B cell (primary cell): ENCODE measurements at regions not wholly inside any gene's neighbourhood (a gene's known extent, or its start where the extent isn't known, plus 50 kb on each side); places are given as distances from the start of the nearest gene placed in this dataset.

Source experiments
- ATAC-seq: fragments of 200-7000 bp; cut with Tn5 transposase; one replicate; pipeline ENCODE4 v1.10.0; 2021; ENCODE audit warnings: low read depth, mild to moderate bottlenecking, moderate number of reproducible peaks, moderate library complexity
- CTCF ChIA-PET: fragments of 350-600 bp; sonication (Branson Sonifier 250); formaldehyde crosslinking; loops from one replicate; lab custom pipeline; 2021; ENCODE audit warnings: antibody characterized with exemption, inconsistent platforms; lab: Charles Lee
- POLR2A ChIA-PET: fragments of 350-600 bp; sonication (Branson Sonifier 250); formaldehyde crosslinking; loops from one replicate; lab custom pipeline; 2021; ENCODE audit warnings: antibody characterized with exemption; lab: Charles Lee
- DNase-seq: peaks from one replicate; pipeline ENCODE4 v3.0.0; 2013
- H2AFZ ChIP-seq: 2 replicates; pipeline ENCODE4 v1.6.1; 2012; ENCODE audit warnings: mild to moderate bottlenecking, low read depth, low read length; ENCODE audit not compliant: insufficient read depth, poor library complexity, severe bottlenecking
- H3K27ac ChIP-seq, 2 donors: 1 replicate in 1 of 2; 2 replicates in 1 of 2; pipeline ENCODE4 v1.5.1; 2012 to 2013; ENCODE audit warnings: low read length in 2 of 2, mild to moderate bottlenecking in 2 of 2, moderate library complexity in 1 of 2
- H3K27me3 ChIP-seq, 4 experiments: fragments of 200-600 bp in 1 of 4; sonication (generic) in 1 of 4; replicated peaks in 1 of 4; 1 replicate in 2 of 4; 2 replicates in 2 of 4; pipeline versions ENCODE4 v1.6.1 to v1.7.0; 2013 to 2016; ENCODE audit warnings: low read length in 3 of 4, mild to moderate bottlenecking in 2 of 4, mixed read lengths in 1 of 4, moderate library complexity in 1 of 4; ENCODE audit not compliant: insufficient read depth in 4 of 4, control insufficient read depth in 3 of 4; ENCODE audit errors: control extremely low read depth in 1 of 4
- H3K36me3 ChIP-seq, 2 experiments: replicated peaks in 1 of 2; 1 replicate in 1 of 2; 2 replicates in 1 of 2; pipeline versions ENCODE4 v1.6.1 to v1.7.1; 2013; ENCODE audit warnings: low read length in 1 of 2; ENCODE audit not compliant: insufficient read depth in 2 of 2, control insufficient read depth in 1 of 2; ENCODE audit errors: control extremely low read depth in 1 of 2, extremely low read depth in 1 of 2
- H3K4me1 ChIP-seq, 2 donors: fragments of 200-600 bp in 1 of 2; sonication (generic) in 1 of 2; 1 replicate in 1 of 2; 2 replicates in 1 of 2; pipeline versions ENCODE4 v1.5.1 to v1.6.1; 2013 to 2017; ENCODE audit warnings: low read length in 2 of 2; ENCODE audit not compliant: control insufficient read depth in 2 of 2, insufficient read depth in 2 of 2
- H3K4me2 ChIP-seq: replicated peaks from 2 replicates; pipeline ENCODE3; 2012; ENCODE audit warnings: mild to moderate bottlenecking, low read depth, low read length; ENCODE audit not compliant: poor library complexity, severe bottlenecking
- H3K4me3 ChIP-seq, 5 experiments: fragments of 200-600 bp in 1 of 5; sonication (generic) in 1 of 5; 1 replicate in 3 of 5; 2 replicates in 2 of 5; pipeline versions ENCODE4 v1.5.1 to v1.7.0; 2011 to 2016; ENCODE audit warnings: low read length in 4 of 5, mild to moderate bottlenecking in 4 of 5, low read depth in 2 of 5, control low read depth in 1 of 5, moderate library complexity in 1 of 5; ENCODE audit not compliant: insufficient read depth in 1 of 5; ENCODE audit errors: control extremely low read depth in 1 of 5, extremely low read depth in 1 of 5
- H3K79me2 ChIP-seq: fragments of 200-600 bp; sonication (generic); one replicate; pipeline ENCODE4 v1.6.0; 2016; ENCODE audit warnings: low read length; ENCODE audit not compliant: control insufficient read depth, insufficient read depth
- H3K9ac ChIP-seq: fragments of 200-600 bp; sonication (generic); 2 replicates; pipeline ENCODE4 v1.6.1; 2017; ENCODE audit warnings: mild to moderate bottlenecking, low read length, moderate library complexity
- H3K9me3 ChIP-seq, 3 donors: one replicate each; pipeline versions ENCODE4 v1.6.1 to v1.7.1; 2013; ENCODE audit warnings: low read length in 2 of 3; ENCODE audit not compliant: control insufficient read depth in 2 of 3, insufficient read depth in 1 of 3; ENCODE audit errors: control extremely low read depth in 1 of 3
- H4K20me1 ChIP-seq: 2 replicates; pipeline ENCODE4 v1.6.0; 2012; ENCODE audit warnings: mild to moderate bottlenecking, low read length; ENCODE audit not compliant: insufficient read depth, control insufficient read depth, poor library complexity, severe bottlenecking
- H3K27ac Mint-ChIP-seq: one replicate; pipeline ENCODE4 v1.8.0; 2021; ENCODE audit warnings: mixed read lengths
- H3K27me3 Mint-ChIP-seq: one replicate; pipeline ENCODE4 v1.8.0; 2021; ENCODE audit warnings: mixed read lengths
- H3K4me1 Mint-ChIP-seq: one replicate; pipeline ENCODE4 v1.8.0; 2021; ENCODE audit warnings: mixed read lengths
- H3K4me3 Mint-ChIP-seq: one replicate; pipeline ENCODE4 v1.8.0; 2021; ENCODE audit warnings: mixed read lengths
- H3K9me3 Mint-ChIP-seq: one replicate; pipeline ENCODE4 v1.8.0; 2022; ENCODE audit warnings: mixed read lengths; ENCODE audit not compliant: insufficient read depth
- CTCF ChIP-seq: fragments of 200-600 bp; IDR thresholded peaks from one replicate; pipeline ENCODE4 v1.8.0; 2022; ENCODE audit warnings: antibody characterized with exemption, mild to moderate bottlenecking
- EZH2 ChIP-seq: IDR thresholded peaks from 2 replicates; pipeline ENCODE4 v1.6.1; 2012; ENCODE audit warnings: borderline replicate concordance, low read depth, mild to moderate bottlenecking, moderate library complexity, low read length; ENCODE audit not compliant: insufficient read depth, poor library complexity, severe bottlenecking
- WGBS: methylation state at CpG from one replicate; pipeline ENCODE4 v1.1.5; 2013; ENCODE audit warnings: missing lambda C conversion rate; ENCODE audit not compliant: insufficient coverage; 5-methylcytosine and 5-hydroxymethylcytosine counted together
- intact Hi-C: fragments of 100-400 bp; cut with micrococcal nuclease; formaldehyde crosslinking; loops from one replicate; pipeline ENCODE4 v1.10.0; 2022

- H3K79me2 ChIP-seq = no peaks in the 10 kb centered on the region
- peaks cover 21% of the 10 kb centered on the region for H3K27me3 Mint-ChIP-seq
- no peak overlapping the region for H3K27ac Mint-ChIP-seq
- no peaks in the 10 kb centered on the region for H3K36me3 ChIP-seq
- intact Hi-C loops = no loop called here
- ChIA-PET CTCF (interaction anchor here (1.2 kb wide), 1 partner anchor 20 kb away, joined by 3 read pairs; no protein-coding TSS in a partner anchor), POLR2A (no interaction called here)
- H3K27ac ChIP-seq = no peak overlapping the region
- H3K4me3 Mint-ChIP-seq = peak overlapping the region; percentile 95
- no peaks in the 10 kb centered on the region for H4K20me1 ChIP-seq
- no peaks in the 10 kb centered on the region for H3K9me3 Mint-ChIP-seq
- no peak overlapping the region for H3K4me3 ChIP-seq
- TF ChIP-seq EZH2 (no peak), CTCF (no peak)
- H3K4me1 ChIP-seq = peaks cover 20% of the 10 kb centered on the region in 2 donors
- H3K4me2 ChIP-seq = no peak overlapping the region
- ATAC-seq (no peak), DNase-seq (no peak)
- WGBS = 100% methylated on average over 6 of the region's 6 CpGs
- no peak overlapping the region for H3K9ac ChIP-seq
- H2AFZ ChIP-seq = no peak overlapping the region
- peaks cover 20% of the 10 kb centered on the region for H3K4me1 Mint-ChIP-seq
- peaks cover 0 to 4% (median 0%) of the 10 kb centered on the region in 3 donors for H3K9me3 ChIP-seq
- peaks cover 0 to 24% (median 12%) of the 10 kb centered on the region in 4 experiments for H3K27me3 ChIP-seq
Measured at GRCh38 chr21:31560479-31560878, 99.0 kb upstream of the SOD1 start.

GRCh38 chr21:31559368-31560119, 99.9 kb upstream of the SOD1 start:
- CTCF ChIA-PET = interaction anchor here (0.7 to 2.4 kb wide), 5 partner anchors 22 to 427 kb away, joined by 3 to 15 read pairs (median 3); no protein-coding TSS in a partner anchor
- intact Hi-C loops = loop anchor here (2.0 kb wide), 1 partner anchor 99 kb away; the partner anchor contains the start of gene SOD1
- TF ChIP-seq CTCF (no peak), EZH2 (no peak)
- Histone ChIP-seq H3K79me2 (no peaks in the 10 kb centered on the region), H4K20me1 (no peaks in the 10 kb centered on the region), H3K9ac (peak overlapping the region; percentile 69), H3K27me3 (peaks cover 0 to 24% (median 12%) of the 10 kb centered on the region in 4 experiments), H2AFZ (peak overlapping the region; percentile 84), H3K36me3 (no peaks in the 10 kb centered on the region), H3K4me3 (peak overlapping the region; percentile 55 to 78 (median 60)), H3K27ac (no peak overlapping the region), H3K4me2 (peak overlapping the region; percentile 97), H3K4me1 (peaks cover 20% of the 10 kb centered on the region in 2 donors), H3K9me3 (peaks cover 0 to 4% (median 0%) of the 10 kb centered on the region in 3 donors)
- Mint-ChIP-seq H3K9me3 (no peaks in the 10 kb centered on the region), H3K27me3 (peaks cover 26% of the 10 kb centered on the region), H3K4me3 (peak overlapping the region; percentile 95), H3K4me1 (peaks cover 20% of the 10 kb centered on the region), H3K27ac (no peak overlapping the region)
- POLR2A ChIA-PET = interaction anchor here (0.6 to 0.9 kb wide), 2 partner anchors 12 to 15 kb away, joined by 4 to 11 read pairs; no protein-coding TSS in a partner anchor
- DNase-seq (peak; percentile 94), ATAC-seq (peak; percentile 79)
- WGBS = 5% methylated on average over 54 of the region's 54 CpGs
